ENCODE measurements at regions not wholly inside any gene's neighbourhood (a gene's known extent, or its start where the extent isn't known, plus 50 kb on each side); places are given as distances from the start of the nearest gene placed in this dataset.

- H3K4me3 ChIP-seq (ENCODE audit: extremely low read depth in 1 of 4, insufficient read depth in 2 of 4, low read depth in 3 of 4, low read length in 4 of 4), result no peak overlapping the region
- H4K20me1 ChIP-seq (replicated peaks in 1 of 2; ENCODE audit: control insufficient read depth in 1 of 2, insufficient read depth in 2 of 2, low read length in 2 of 2), result no peaks in the 10 kb centered on the region
- no peak overlapping the region for H3K23ac ChIP-seq (ENCODE audit: insufficient read length)
- no peak overlapping the region for H2BK15ac ChIP-seq (ENCODE audit: low read length)
- no peak overlapping the region; a peak in 1 of 4 replicates for H3K4me2 ChIP-seq (ENCODE audit: insufficient read depth in 1 of 2, low read depth in 2 of 2, low read length in 2 of 2)
- no peaks in the 10 kb centered on the region for H3K79me2 ChIP-seq (ENCODE audit: control insufficient read depth in 1 of 2, insufficient read depth in 2 of 2, low read length in 2 of 2)
- no peak overlapping the region for H3K18ac ChIP-seq (ENCODE audit: extremely low read depth, low read length)
- H2BK20ac ChIP-seq (ENCODE audit: low read length), result no peak overlapping the region
- CTCF ChIA-PET (ENCODE audit: partially characterized antibody), result interaction anchor here (1.0 to 1.6 kb wide), 8 partner anchors 9 to 610 kb away, joined by 3 to 4 read pairs (median 3); no protein-coding TSS in a partner anchor
- H3K9me3 ChIP-seq (ENCODE audit: insufficient read depth in 2 of 2, low read depth in 1 of 2, low read length in 1 of 2), result no peaks in the 10 kb centered on the region
- no peak overlapping the region for H4K8ac ChIP-seq (ENCODE audit: extremely low read depth, insufficient read depth, low read length)
- DNase-seq (ENCODE audit: low read depth in 1 of 2, low spot score in 2 of 2) (no peak), FAIRE-seq (no peak)
- no peak overlapping the region for H2BK12ac ChIP-seq (ENCODE audit: low read depth, low read length)
- no peak overlapping the region for H2BK5ac ChIP-seq (ENCODE audit: low read depth, low read length)
- 86% methylated on average over 14 of the region's 16 CpGs; no CpG with 5 or more reads in 1 of the 2 experiments for WGBS, 2 experiments (ENCODE audit: extremely low coverage in 1 of 2, insufficient coverage in 1 of 2, insufficient read length in 1 of 2, insufficient replicate concordance in 2 of 2, low coverage in 1 of 2, low lambda C conversion rate in 2 of 2, missing lambda C conversion rate in 1 of 2)
- H4K91ac ChIP-seq (replicated peaks; ENCODE audit: insufficient read length, low read length), result no peak overlapping the region
- no peak overlapping the region for H2AFZ ChIP-seq (ENCODE audit: low read length)
- H3K56ac ChIP-seq (replicated peaks; ENCODE audit: insufficient read length, low read depth, low read length), result no peak overlapping the region
- H3K27me3 ChIP-seq (replicated peaks in 1 of 4; ENCODE audit: control insufficient read depth in 3 of 4, extremely low read depth in 1 of 4, insufficient read depth in 3 of 4, low read length in 3 of 4), result no peaks in the 10 kb centered on the region
- no peak overlapping the region for H3K4ac ChIP-seq (replicated peaks; ENCODE audit: insufficient read length, low read depth, low read length)
- H2BK120ac ChIP-seq (replicated peaks; ENCODE audit: low read depth, low read length), result no peak overlapping the region
- no peak overlapping the region for H4K5ac ChIP-seq (ENCODE audit: insufficient read length, low read depth, low read length)
- no peak overlapping the region for H3K27ac ChIP-seq (ENCODE audit: low read depth, low read length)
- no peak overlapping the region for H3K9ac ChIP-seq (replicated peaks in 1 of 4; ENCODE audit: extremely low read depth in 1 of 4, low read depth in 3 of 4, low read length in 3 of 4)
- H3K14ac ChIP-seq (ENCODE audit: insufficient read length), result no peak overlapping the region
- POLR2A ChIA-PET (ENCODE audit: partially characterized antibody), result no interaction called here
- H3K79me1 ChIP-seq (ENCODE audit: low read depth, low read length), result no peaks in the 10 kb centered on the region
- no peaks in the 10 kb centered on the region; a peak in 1 of 7 replicates for H3K4me1 ChIP-seq (replicated peaks in 1 of 4; ENCODE audit: control insufficient read depth in 3 of 4, insufficient read depth in 4 of 4, low read length in 3 of 4)
- TF ChIP-seq USF2 (IDR thresholded peaks at IDR 0.05; ENCODE audit: low read length), result no peak
- no peak for TF ChIP-seq POLR2A (IDR thresholded peaks at IDR 0.05; ENCODE audit: control extremely low read depth in 1 of 2, low read depth in 2 of 2, low read length in 2 of 2)
- no peaks in the 10 kb centered on the region for H3K23me2 ChIP-seq (ENCODE audit: low read depth, low read length)
- H2AK5ac ChIP-seq (ENCODE audit: low read depth, low read length), result no peak overlapping the region
- H3K36me3 ChIP-seq (ENCODE audit: control insufficient read depth in 2 of 4, insufficient read depth in 4 of 4, low read length in 3 of 4), result no peaks in the 10 kb centered on the region
Measured at GRCh38 chr5:15384581-15384980, 115.4 kb upstream of the FBXL7 start.

Data from H1 (cell line).